NCI-H446 treated with DMSO at 0.1 percent for 48 hours (cell line): ENCODE measurements at regions not wholly inside any gene's neighbourhood (a gene's known extent, or its start where the extent isn't known, plus 50 kb on each side); places are given as distances from the start of the nearest gene placed in this dataset.

Experiments
- DNase-seq: peaks from one replicate; lab custom pipeline; 2025; lab: John Stamatoyannopoulos, UW

DNA sequence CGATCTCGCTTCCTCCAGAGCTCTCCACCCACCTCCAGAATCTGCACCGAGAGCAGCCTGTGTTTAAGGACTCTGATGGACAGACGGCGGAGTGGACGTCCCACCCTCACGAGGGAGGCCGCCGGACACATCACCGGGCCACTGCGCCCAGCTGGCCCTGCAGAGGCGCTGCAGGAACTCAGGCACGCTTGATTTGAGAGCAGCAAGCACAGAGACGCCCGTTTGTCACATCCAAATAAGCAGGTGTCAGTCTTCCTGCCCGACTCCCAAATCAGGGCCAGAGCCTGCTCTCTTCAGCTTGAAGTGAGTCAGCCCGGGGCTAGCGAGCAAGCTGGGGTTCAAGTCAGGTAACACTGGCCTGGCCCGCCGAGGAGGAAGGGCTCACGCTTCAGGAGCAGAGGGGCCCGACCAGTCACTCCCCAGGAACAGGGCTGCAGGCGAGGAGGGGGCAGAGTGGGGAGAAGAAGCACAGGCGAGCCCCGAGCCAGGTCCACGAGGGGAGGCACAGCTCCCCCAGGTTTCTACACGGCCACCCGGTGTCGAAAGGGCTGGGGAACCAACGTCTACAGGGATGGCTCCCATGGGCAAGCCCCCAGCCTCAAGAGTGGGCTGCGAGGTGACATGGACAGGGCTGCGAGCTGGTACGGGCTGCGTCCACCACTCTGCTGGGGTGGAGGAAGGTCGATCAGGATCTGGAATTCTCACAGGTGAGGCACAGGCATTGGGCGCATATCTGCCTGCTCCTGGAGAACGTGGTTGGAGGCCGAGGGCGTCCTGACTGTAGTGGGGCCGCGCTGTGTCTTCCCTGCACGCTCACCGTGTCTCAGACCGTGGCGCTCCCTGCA lies 52.5 kb upstream of the CTDP1 start:
- DNase-seq, result no peak

DNA sequence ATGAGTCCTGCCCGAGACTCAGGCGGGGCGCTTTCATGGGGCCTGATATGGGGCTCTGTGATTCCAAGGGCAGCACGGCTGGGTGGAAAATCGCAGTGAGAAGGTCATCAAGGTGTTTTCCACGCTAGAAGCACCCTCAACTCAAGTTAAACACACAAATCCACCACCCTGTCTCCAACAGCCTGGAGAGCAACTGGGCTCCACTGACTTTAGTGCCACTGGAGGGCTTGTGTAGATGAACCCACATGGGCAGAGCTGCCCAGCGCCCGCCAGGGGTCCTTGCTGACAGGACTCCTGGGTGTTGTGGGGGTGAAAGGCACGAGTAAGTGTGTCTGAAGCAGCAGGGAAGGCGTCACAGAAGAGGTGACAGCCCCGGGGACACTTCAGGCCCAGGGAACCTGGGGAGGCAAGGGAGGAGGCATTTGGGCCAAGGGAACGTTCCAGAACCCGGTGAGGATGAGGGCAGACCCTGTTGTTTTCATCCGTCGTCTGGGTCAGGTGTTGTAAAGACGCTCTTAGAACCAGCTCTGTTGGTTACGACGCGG lies 51.8 kb upstream of the CTDP1 start:
- DNase-seq, result no peak

DNA sequence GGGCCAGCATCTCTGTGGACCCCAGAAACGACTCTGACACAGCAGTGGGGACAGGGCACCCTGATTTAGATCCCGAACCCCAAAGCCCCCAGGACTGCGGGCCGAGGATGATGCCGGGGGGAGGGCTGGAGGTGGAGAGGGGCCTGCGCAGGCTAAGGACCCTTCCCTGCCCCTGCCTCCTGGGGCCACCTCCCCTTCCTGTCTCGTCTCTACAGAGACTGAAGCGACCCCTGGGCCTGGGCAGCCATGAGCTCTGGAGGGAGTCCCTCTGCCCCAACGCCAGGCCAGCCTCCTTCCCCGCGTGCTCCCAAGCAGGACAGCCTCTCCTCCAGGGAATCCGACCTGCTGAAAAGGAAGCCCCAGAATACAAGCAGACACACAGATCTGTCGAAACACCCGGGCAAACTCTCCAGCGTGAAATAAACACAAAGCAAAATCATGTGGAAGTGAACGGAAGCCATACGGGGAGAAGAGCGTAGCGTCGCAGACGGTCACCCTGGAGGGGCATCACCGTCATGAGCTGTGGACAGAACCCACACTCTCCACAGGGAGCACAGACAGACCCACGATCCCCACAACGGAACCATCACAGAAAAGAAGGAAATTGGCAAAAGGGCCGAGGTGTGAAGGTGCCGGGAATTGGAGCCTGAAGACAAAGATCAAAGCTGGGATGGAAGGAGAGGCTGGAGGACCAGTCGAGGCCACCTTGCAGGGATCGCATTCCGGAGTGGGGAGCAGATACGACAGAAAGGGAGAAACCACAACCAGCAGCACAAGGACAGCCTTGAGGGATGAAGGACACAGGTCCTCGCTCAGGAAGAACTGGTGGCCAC lies 51.0 kb upstream of the CTDP1 start:
- DNase-seq, result no peak

DNA sequence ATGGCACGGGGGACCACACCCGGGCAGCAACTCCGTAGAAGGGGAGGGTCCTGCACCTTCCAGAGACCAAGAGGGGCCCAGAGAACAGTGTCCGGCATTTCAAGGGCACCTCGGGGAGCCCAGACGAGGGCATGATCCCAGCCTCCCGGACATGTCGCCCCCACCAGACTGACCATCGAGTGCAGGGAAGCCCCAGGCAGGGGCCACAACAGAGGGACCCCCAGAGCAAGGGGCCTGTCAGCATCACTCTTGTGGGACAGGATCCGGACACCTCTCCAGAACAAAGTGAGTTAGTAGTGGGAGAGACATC lies 50.4 kb upstream of the CTDP1 start:
- DNase-seq, result no peak

DNA sequence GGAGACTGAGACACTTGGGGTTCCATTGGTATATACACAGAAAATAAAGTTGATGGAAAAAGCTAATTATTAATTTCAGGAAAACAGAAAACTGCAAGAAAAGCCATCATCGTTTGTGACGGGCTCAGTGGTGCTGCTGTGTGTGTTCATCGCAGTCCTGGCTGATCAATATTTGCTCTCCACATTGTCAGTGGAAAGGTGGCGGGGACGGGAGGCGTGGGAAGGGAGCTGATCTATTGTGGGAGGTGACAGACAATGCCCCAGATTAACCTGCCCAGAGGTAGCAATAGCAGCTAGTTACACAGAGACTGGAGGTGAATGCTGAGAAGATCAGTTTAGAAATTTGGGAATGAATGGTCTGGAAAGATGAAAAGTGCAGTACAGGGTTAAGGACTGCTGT lies 50.0 kb upstream of the CTDP1 start:
- no peak for DNase-seq
